ENCODE measurements at regions not wholly inside any gene's neighbourhood (a gene's known extent, or its start where the extent isn't known, plus 50 kb on each side); places are given as distances from the start of the nearest gene placed in this dataset.
A peak's percentile ranks its signal among the peaks of the same experiment; 100 is the strongest.
"Not testable (repeated sequence)": the region's sequence is repeated elsewhere in the genome, so short reads cannot be mapped to it uniquely, and the experiment has no call there.

GRCh38 chr3:188974856-188975599 is 196.7 kb upstream of the TPRG1 start:
- DNase-seq (ENCODE audit: low spot score) = no peak

- no peak for DNase-seq (ENCODE audit: low spot score)
Observed at GRCh38 chr3:188975600-188976314, 196.0 kb upstream of the TPRG1 start.

- no peak for DNase-seq (ENCODE audit: low spot score)
Observed at GRCh38 chr3:188976407-188976806, 195.4 kb upstream of the TPRG1 start.

GRCh38 chr3:188978421-188979171 is 193.2 kb upstream of the TPRG1 start:
- DNase-seq (ENCODE audit: low spot score) = no peak

GRCh38 chr3:188979248-188979647 is 192.5 kb upstream of the TPRG1 start:
- no peak for DNase-seq (ENCODE audit: low spot score)

- no peak for DNase-seq (ENCODE audit: low spot score)
Observed at GRCh38 chr3:188979669-188980310, 192.0 kb upstream of the TPRG1 start.

- no peak for DNase-seq (ENCODE audit: low spot score)
Observed at GRCh38 chr3:188993181-188993580, 178.6 kb upstream of the TPRG1 start.

- peak; percentile 17 for DNase-seq (ENCODE audit: low spot score)
Observed at GRCh38 chr3:189001559-189001958, 170.2 kb upstream of the TPRG1 start.

GRCh38 chr3:189003410-189003809 is 168.4 kb upstream of the TPRG1 start:
- no peak for DNase-seq (ENCODE audit: low spot score)

- no peak for DNase-seq (ENCODE audit: low spot score)
Observed at GRCh38 chr3:189013224-189013888, 158.4 kb upstream of the TPRG1 start.

- DNase-seq (ENCODE audit: low spot score) = no peak
Observed at GRCh38 chr3:189014526-189014925, 157.2 kb upstream of the TPRG1 start.

GRCh38 chr3:189022576-189023466 is 148.9 kb upstream of the TPRG1 start:
- not testable (repeated sequence) for DNase-seq (ENCODE audit: low spot score)

GRCh38 chr3:189025866-189026265 is 145.9 kb upstream of the TPRG1 start:
- no peak for DNase-seq (ENCODE audit: low spot score)

GRCh38 chr3:189027626-189028155 is 144.1 kb upstream of the TPRG1 start:
- DNase-seq (ENCODE audit: low spot score) = no peak

GRCh38 chr3:189038773-189039745 is 132.7 kb upstream of the TPRG1 start:
- no peak for DNase-seq (ENCODE audit: low spot score)

- DNase-seq (ENCODE audit: low spot score) = no peak
Observed at GRCh38 chr3:189040656-189041335, 131.0 kb upstream of the TPRG1 start.

- DNase-seq (ENCODE audit: low spot score) = peak; percentile 18
Observed at GRCh38 chr3:189041482-189042090, 130.2 kb upstream of the TPRG1 start.

GRCh38 chr3:189042832-189043231 is 128.9 kb upstream of the TPRG1 start:
- no peak for DNase-seq (ENCODE audit: low spot score)
